ENCODE measurements at regions not wholly inside any gene's neighbourhood (a gene's known extent, or its start where the extent isn't known, plus 50 kb on each side); places are given as distances from the start of the nearest gene placed in this dataset.

GRCh38 chr10:4434516-4435071, 391.4 kb upstream of the AKR1E2 start:
- no peaks in the 10 kb centered on the region for H3K36me3 ChIP-seq (ENCODE audit: control insufficient read depth in 4 of 4, insufficient read depth in 3 of 4, low read depth in 1 of 4, low read length in 3 of 4)
- no peak overlapping the region for H3K4me3 ChIP-seq (ENCODE audit: low read depth in 1 of 3, low read length in 3 of 3)
- H3K9ac ChIP-seq (ENCODE audit: low read depth in 1 of 2, low read length in 2 of 2): no peak overlapping the region
- no peak overlapping the region for H3K27ac ChIP-seq (ENCODE audit: low read depth in 1 of 2, low read length in 2 of 2)
- H3K27me3 ChIP-seq (ENCODE audit: control insufficient read depth in 4 of 4, insufficient read depth in 4 of 4, low read length in 3 of 4): peaks cover 0 to 2% (median 0%) of the 10 kb centered on the region in 4 donors
- no peak for DNase-seq (ENCODE audit: low spot score)
- H3K4me1 ChIP-seq (ENCODE audit: control insufficient read depth in 4 of 4, insufficient read depth in 4 of 4, low read length in 3 of 4): no peaks in the 10 kb centered on the region
- WGBS: 83% methylated on average over 3 of the region's 3 CpGs
- TF ChIP-seq, protein P1, sequence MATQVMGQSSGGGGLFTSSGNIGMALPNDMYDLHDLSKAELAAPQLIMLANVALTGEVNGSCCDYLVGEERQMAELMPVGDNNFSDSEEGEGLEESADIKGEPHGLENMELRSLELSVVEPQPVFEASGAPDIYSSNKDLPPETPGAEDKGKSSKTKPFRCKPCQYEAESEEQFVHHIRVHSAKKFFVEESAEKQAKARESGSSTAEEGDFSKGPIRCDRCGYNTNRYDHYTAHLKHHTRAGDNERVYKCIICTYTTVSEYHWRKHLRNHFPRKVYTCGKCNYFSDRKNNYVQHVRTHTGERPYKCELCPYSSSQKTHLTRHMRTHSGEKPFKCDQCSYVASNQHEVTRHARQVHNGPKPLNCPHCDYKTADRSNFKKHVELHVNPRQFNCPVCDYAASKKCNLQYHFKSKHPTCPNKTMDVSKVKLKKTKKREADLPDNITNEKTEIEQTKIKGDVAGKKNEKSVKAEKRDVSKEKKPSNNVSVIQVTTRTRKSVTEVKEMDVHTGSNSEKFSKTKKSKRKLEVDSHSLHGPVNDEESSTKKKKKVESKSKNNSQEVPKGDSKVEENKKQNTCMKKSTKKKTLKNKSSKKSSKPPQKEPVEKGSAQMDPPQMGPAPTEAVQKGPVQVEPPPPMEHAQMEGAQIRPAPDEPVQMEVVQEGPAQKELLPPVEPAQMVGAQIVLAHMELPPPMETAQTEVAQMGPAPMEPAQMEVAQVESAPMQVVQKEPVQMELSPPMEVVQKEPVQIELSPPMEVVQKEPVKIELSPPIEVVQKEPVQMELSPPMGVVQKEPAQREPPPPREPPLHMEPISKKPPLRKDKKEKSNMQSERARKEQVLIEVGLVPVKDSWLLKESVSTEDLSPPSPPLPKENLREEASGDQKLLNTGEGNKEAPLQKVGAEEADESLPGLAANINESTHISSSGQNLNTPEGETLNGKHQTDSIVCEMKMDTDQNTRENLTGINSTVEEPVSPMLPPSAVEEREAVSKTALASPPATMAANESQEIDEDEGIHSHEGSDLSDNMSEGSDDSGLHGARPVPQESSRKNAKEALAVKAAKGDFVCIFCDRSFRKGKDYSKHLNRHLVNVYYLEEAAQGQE (IDR thresholded peaks at IDR 0.05): no peak
- TF ChIP-seq YY1 (IDR thresholded peaks at IDR 0.05) (no peak), ATF3 (IDR thresholded peaks at IDR 0.05) (no peak), TAF1 (conservative IDR thresholded peaks at IDR 0.05) (no peak), JUND (IDR thresholded peaks at IDR 0.05) (no peak), NR2F2 (IDR thresholded peaks at IDR 0.05) (no peak), FOXA1 (IDR thresholded peaks at IDR 0.05) (no peak), RAD21 (IDR thresholded peaks at IDR 0.05) (no peak), RXRA (IDR thresholded peaks at IDR 0.05) (no peak), MAX (IDR thresholded peaks at IDR 0.05) (no peak), EGR1 (IDR thresholded peaks at IDR 0.05; ENCODE audit: low read depth in 2 of 2) (no peak), HNF4A (conservative IDR thresholded peaks at IDR 0.05) (no peak), ZBTB33 (IDR thresholded peaks at IDR 0.05) (no peak), SP1 (IDR thresholded peaks at IDR 0.05) (no peak), FOXA2 (IDR thresholded peaks at IDR 0.05) (no peak), HNF4G (IDR thresholded peaks at IDR 0.05) (no peak), GABPA (IDR thresholded peaks at IDR 0.05 in 1 of 2, conservative IDR thresholded peaks at IDR 0.05 in 1 of 2) (no peak)
- TF ChIP-seq, protein P2, sequence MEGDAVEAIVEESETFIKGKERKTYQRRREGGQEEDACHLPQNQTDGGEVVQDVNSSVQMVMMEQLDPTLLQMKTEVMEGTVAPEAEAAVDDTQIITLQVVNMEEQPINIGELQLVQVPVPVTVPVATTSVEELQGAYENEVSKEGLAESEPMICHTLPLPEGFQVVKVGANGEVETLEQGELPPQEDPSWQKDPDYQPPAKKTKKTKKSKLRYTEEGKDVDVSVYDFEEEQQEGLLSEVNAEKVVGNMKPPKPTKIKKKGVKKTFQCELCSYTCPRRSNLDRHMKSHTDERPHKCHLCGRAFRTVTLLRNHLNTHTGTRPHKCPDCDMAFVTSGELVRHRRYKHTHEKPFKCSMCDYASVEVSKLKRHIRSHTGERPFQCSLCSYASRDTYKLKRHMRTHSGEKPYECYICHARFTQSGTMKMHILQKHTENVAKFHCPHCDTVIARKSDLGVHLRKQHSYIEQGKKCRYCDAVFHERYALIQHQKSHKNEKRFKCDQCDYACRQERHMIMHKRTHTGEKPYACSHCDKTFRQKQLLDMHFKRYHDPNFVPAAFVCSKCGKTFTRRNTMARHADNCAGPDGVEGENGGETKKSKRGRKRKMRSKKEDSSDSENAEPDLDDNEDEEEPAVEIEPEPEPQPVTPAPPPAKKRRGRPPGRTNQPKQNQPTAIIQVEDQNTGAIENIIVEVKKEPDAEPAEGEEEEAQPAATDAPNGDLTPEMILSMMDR (IDR thresholded peaks at IDR 0.05; ENCODE audit: low read depth, low read length, missing input control): no peak
- peaks cover 0 to 4% (median 0%) of the 10 kb centered on the region in 4 donors for H3K9me3 ChIP-seq (ENCODE audit: control insufficient read depth in 4 of 4, low read length in 3 of 4)

Data from liver (tissue), 8 donors.